Stimulated activated naive B cell treated with anti-CD40 and anti-IgM and Interleukin-4, amounts not matched to agents 10 μg/mL and 1 μg/mL and 100 μg/mL, for 72 hours (primary cell): ENCODE measurements at regions not wholly inside any gene's neighbourhood (a gene's known extent, or its start where the extent isn't known, plus 50 kb on each side); places are given as distances from the start of the nearest gene placed in this dataset.

Experiments used
- ATAC-seq, 2 donors: fragments of 150-1000 bp; cut with Tn5 transposase; replicated peaks; 2 replicates each; pipeline ENCODE4 v1.10.0; 2021; ENCODE audit warnings: moderate library complexity in 1 of 2
- DNase-seq: peaks from one replicate; pipeline ENCODE4 v3.0.0; 2021
- H3K27ac Mint-ChIP-seq: one replicate; pipeline ENCODE4 v1.8.0; 2022; ENCODE audit warnings: mild to moderate bottlenecking, mixed read lengths
- H3K27me3 Mint-ChIP-seq, 2 donors: one replicate each; pipeline ENCODE4 v1.8.0; 2022; ENCODE audit warnings: mixed read lengths in 2 of 2
- H3K36me3 Mint-ChIP-seq, 2 donors: one replicate each; pipeline ENCODE4 v1.8.0; 2022; ENCODE audit warnings: mixed read lengths in 2 of 2, mild to moderate bottlenecking in 1 of 2
- H3K4me1 Mint-ChIP-seq, 2 donors: one replicate each; pipeline ENCODE4 v1.8.0; 2022; ENCODE audit warnings: mixed read lengths in 2 of 2, mild to moderate bottlenecking in 1 of 2
- H3K4me3 Mint-ChIP-seq, 2 donors: one replicate each; pipeline ENCODE4 v1.8.0; 2022; ENCODE audit warnings: mild to moderate bottlenecking in 2 of 2, mixed read lengths in 2 of 2, moderate library complexity in 1 of 2
- H3K9me3 Mint-ChIP-seq, 2 donors: one replicate each; pipeline ENCODE4 v1.8.0; 2022; ENCODE audit warnings: mixed read lengths in 2 of 2, mild to moderate bottlenecking in 1 of 2

DNA sequence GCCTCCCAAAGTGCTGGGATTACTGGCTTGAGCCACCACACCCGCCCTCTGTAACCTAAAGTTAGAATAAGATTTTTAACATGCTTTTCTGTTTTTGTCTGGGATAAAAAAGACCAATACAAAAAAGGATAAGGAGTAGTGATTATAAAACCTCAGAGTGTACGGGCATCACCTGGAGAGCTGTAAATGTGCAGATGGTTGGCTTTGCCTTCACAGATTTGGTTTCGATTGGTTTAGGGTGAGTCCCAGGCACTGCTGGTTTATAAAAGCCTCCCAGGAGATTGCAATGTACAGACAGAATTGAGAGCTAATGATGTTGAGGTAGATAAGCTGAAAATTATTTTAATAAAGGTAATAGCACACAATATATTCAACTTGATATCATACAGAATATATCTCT lies 289.7 kb upstream of the FSHR start:
- H3K27ac Mint-ChIP-seq = no peak overlapping the region
- no peak for DNase-seq
- no peaks in the 10 kb centered on the region for H3K4me1 Mint-ChIP-seq
- H3K27me3 Mint-ChIP-seq = no peaks in the 10 kb centered on the region
- no peak overlapping the region for H3K4me3 Mint-ChIP-seq
- no peaks in the 10 kb centered on the region for H3K36me3 Mint-ChIP-seq
- H3K9me3 Mint-ChIP-seq = peaks cover 0 to 3% of the 10 kb centered on the region in 2 donors
- no peak for ATAC-seq

DNA sequence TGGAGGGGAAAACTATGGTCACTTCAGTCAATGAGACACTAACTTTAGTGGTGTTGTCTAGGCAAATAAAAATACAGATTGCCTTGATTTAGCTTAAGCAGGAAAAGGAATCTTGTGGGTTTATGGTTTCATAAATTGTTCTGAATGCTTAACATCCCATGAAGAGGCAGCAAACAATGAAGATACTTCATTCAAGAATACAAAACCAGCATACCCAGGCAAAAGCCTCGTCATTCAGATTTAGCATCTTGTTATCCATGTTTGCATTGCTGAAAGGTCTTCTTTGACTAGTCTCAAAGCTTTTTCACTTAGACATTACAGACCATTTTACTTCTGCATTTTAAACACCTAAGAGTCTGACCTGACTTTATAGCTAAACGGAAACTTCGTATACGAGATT lies 272.7 kb upstream of the FSHR start:
- ATAC-seq (no peak), DNase-seq (no peak)
- no peaks in the 10 kb centered on the region for H3K4me1 Mint-ChIP-seq
- no peak overlapping the region for H3K27ac Mint-ChIP-seq
- peaks cover 0 to 6% of the 10 kb centered on the region in 2 donors for H3K9me3 Mint-ChIP-seq
- H3K27me3 Mint-ChIP-seq = no peaks in the 10 kb centered on the region
- no peaks in the 10 kb centered on the region for H3K36me3 Mint-ChIP-seq
- no peak overlapping the region for H3K4me3 Mint-ChIP-seq

DNA sequence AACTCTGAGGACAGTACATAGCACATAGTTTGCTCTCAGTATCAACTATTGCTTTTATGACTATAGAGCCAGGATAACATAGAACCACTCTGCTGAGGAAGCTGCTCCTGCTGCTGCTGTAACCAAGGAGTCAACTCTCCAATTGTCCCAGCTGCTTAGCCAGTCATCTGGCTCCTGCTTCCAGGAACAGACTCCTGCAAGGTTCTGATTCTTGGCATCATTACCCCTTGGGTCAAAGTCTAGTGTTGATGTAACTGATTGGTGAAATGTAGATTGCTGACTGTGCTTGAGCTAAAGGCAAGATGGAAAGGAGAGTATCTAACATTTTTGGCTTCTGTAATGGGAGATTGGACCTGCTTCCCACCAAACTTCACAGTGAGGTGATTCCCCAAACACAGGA lies 261.9 kb upstream of the FSHR start:
- DNase-seq (no peak), ATAC-seq (no peak)
- Mint-ChIP-seq H3K36me3 (no peaks in the 10 kb centered on the region), H3K9me3 (no peaks in the 10 kb centered on the region), H3K27me3 (no peaks in the 10 kb centered on the region), H3K27ac (no peak overlapping the region), H3K4me3 (no peak overlapping the region), H3K4me1 (no peaks in the 10 kb centered on the region)

DNA sequence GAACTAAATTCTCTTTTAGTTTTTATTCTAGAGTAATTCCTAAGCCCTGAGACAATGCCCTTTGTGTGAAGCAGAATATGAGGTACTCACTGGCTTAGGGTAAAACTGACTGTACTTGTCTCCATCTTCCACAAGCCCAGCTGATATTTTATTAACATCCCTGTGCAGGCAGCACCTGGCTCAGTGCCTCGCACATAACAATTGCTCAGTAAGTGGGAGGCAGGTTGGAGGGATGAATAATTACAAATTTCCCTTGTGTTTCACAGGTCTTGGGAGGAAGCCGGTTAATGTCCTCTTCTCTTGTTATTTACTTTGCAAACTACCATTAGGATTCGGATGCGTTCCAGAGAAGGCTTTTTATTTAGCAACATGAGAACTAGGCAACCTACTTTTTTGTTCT lies 249.8 kb upstream of the FSHR start:
- peaks cover 0 to 3% of the 10 kb centered on the region in 2 donors for H3K9me3 Mint-ChIP-seq
- no peak for ATAC-seq
- no peak overlapping the region for H3K27ac Mint-ChIP-seq
- no peaks in the 10 kb centered on the region for H3K4me1 Mint-ChIP-seq
- DNase-seq = no peak
- H3K4me3 Mint-ChIP-seq = no peak overlapping the region
- H3K27me3 Mint-ChIP-seq = no peaks in the 10 kb centered on the region
- H3K36me3 Mint-ChIP-seq = no peaks in the 10 kb centered on the region

DNA sequence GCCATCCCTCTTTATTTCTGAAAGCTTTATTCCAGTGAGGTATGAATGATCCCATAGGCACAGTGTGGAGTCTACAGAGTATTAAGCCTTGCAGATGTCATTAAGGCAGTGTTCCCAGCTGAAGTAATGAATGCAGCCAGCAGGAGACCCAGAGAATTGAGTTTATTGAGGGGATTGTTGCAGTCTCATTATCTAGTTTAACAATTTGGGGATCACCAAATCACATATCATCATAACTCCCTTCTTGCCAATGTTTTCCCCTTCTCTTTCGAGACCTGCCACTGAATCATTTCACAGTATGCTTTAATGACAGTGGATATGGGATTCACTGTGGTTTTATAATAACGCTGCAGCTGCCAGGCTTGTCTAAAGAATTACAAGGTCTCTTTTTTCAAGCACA lies 249.3 kb upstream of the FSHR start:
- Mint-ChIP-seq H3K36me3 (no peaks in the 10 kb centered on the region), H3K4me1 (no peaks in the 10 kb centered on the region), H3K27me3 (no peaks in the 10 kb centered on the region), H3K27ac (no peak overlapping the region), H3K4me3 (no peak overlapping the region), H3K9me3 (no peaks in the 10 kb centered on the region)
- no peak for ATAC-seq
- DNase-seq = no peak

DNA sequence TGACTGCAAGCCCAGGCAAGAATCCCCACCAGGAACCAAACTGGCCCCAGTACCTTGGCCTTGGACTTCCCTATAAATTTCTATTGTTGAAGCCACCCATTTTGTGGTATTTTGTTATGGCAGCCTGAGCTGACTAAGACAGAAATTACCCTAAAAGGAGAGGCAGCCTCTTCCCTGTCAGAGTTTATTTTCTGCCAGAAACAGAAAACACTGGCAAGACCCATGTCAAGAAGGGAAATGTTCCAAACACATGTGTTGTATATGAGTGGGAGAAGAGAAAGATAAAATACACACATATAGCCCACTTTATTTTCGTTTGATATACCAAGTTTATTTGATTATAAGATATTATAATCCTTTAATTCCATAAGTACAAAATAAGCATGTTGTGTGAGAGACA lies 225.1 kb upstream of the FSHR start:
- H3K4me1 Mint-ChIP-seq = no peaks in the 10 kb centered on the region
- no peaks in the 10 kb centered on the region for H3K27me3 Mint-ChIP-seq
- H3K27ac Mint-ChIP-seq = no peak overlapping the region
- no peak for DNase-seq
- H3K4me3 Mint-ChIP-seq = no peak overlapping the region
- ATAC-seq = no peak
- no peaks in the 10 kb centered on the region for H3K36me3 Mint-ChIP-seq
- peaks cover 13 to 18% of the 10 kb centered on the region in 2 donors for H3K9me3 Mint-ChIP-seq

DNA sequence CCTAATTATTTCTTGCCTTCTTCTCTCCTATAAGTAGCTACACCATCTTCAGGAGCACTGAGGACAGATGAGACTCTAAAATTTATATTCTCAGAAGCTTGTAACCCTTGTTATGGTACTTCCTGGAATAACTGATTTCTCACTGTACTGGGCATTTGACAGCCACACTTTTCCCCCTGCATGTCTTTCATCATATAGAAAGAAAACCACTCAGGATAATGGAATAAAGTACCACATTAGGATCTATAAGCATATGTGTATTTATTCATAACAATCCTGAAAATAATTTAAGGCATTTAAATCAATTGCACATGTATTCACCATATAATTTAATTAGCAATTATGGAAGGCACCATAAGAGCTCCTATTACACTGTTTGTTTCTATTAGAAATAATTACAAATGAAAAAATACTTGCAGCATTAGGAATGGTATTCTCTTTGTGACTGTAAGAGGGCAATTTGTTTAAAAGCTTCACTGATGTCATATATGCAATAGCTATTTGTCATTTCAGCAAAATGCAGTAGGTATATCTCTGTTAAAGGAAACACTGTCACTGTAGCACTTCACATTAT lies 216.9 kb upstream of the FSHR start:
- Mint-ChIP-seq H3K36me3 (no peaks in the 10 kb centered on the region), H3K27ac (no peak overlapping the region), H3K27me3 (no peaks in the 10 kb centered on the region), H3K4me1 (no peaks in the 10 kb centered on the region), H3K4me3 (no peak overlapping the region), H3K9me3 (no peaks in the 10 kb centered on the region)
- no peak for ATAC-seq
- no peak for DNase-seq

DNA sequence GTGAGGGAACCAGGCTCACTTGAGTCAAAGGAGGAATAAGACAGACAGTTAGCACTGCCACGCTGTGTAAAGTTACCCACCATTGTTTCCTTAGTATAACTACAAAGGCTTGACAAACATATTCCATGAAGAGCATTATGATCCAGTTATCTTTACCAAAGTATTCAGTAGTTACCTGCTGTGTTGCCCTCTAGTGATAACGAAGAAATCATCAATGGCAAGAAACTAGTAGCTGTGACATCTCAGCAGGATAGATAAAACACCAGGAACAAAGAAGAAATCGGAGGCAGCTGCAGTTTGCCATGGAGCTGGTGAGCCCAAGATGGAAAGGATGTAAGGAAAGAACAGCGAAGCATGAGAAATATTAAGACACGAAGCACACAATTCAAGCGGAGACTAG lies 215.3 kb upstream of the FSHR start:
- no peaks in the 10 kb centered on the region for H3K27me3 Mint-ChIP-seq
- DNase-seq = no peak
- H3K4me3 Mint-ChIP-seq = no peak overlapping the region
- no peak for ATAC-seq
- no peaks in the 10 kb centered on the region for H3K9me3 Mint-ChIP-seq
- no peak overlapping the region for H3K27ac Mint-ChIP-seq
- no peaks in the 10 kb centered on the region for H3K36me3 Mint-ChIP-seq
- no peaks in the 10 kb centered on the region for H3K4me1 Mint-ChIP-seq

DNA sequence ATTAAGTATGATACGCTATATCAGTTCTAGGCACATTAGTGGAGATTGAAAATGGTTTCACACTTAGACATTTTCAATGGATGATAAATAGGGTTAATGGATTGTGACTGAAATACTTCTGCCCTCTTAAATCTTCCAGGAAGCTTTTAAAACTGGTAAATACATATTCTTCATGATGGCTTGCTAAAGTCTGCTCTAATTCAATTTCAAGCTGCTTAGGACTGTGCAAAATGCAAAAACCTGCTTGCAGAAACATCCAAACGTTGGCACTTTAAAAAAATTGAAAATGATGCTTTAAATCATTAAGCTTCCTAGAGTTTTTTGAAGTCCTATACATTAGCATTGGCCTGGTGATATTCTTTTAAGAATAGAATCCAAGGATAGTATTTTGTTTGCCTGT lies 214.8 kb upstream of the FSHR start:
- DNase-seq (no peak), ATAC-seq (no peak)
- no peak overlapping the region for H3K27ac Mint-ChIP-seq
- H3K27me3 Mint-ChIP-seq = no peaks in the 10 kb centered on the region
- H3K9me3 Mint-ChIP-seq = no peaks in the 10 kb centered on the region
- no peaks in the 10 kb centered on the region for H3K4me1 Mint-ChIP-seq
- no peaks in the 10 kb centered on the region for H3K36me3 Mint-ChIP-seq
- H3K4me3 Mint-ChIP-seq = no peak overlapping the region

DNA sequence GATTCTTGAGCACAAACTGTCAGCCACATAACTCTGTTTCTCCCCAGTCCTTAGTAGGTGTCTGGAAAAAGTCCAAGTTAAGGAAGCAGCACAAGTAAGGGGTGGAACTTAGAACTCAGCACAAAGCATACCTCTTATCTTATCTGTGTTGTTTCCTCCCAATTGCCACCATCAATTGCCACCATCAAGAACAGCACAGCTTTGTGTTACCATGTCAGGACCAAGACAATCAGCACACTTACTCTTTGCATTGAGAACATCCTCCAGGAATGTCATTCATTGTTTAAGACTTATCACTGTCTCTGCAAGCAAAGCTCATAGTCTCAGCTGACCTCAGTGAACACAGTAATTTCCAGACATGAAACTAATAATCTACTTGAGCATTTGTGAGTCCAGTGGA lies 212.7 kb upstream of the FSHR start:
- DNase-seq = no peak
- H3K27ac Mint-ChIP-seq = no peak overlapping the region
- no peaks in the 10 kb centered on the region for H3K4me1 Mint-ChIP-seq
- H3K36me3 Mint-ChIP-seq = no peaks in the 10 kb centered on the region
- no peak for ATAC-seq
- no peaks in the 10 kb centered on the region for H3K9me3 Mint-ChIP-seq
- no peak overlapping the region for H3K4me3 Mint-ChIP-seq
- H3K27me3 Mint-ChIP-seq = no peaks in the 10 kb centered on the region

DNA sequence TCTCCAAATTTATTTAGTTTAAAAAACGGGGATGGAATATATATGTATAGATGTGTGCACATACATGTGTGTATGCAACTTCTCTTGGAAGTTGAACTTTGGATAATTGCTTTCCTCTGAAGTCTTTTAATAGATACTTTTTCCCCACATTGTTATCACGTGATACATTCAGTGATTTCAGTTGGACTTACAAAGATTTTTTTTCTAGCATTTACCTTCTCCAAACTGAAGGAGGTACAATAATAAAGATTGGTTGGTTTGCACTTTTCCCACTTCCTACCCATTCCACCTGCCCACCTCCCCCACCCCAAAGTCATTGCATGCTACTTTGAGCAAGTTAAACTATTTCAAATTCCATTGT lies 206.1 kb upstream of the FSHR start:
- no peaks in the 10 kb centered on the region for H3K27me3 Mint-ChIP-seq
- no peak overlapping the region for H3K27ac Mint-ChIP-seq
- no peaks in the 10 kb centered on the region for H3K36me3 Mint-ChIP-seq
- H3K4me1 Mint-ChIP-seq = no peaks in the 10 kb centered on the region
- H3K9me3 Mint-ChIP-seq = no peaks in the 10 kb centered on the region
- DNase-seq (no peak), ATAC-seq (no peak)
- H3K4me3 Mint-ChIP-seq = no peak overlapping the region

DNA sequence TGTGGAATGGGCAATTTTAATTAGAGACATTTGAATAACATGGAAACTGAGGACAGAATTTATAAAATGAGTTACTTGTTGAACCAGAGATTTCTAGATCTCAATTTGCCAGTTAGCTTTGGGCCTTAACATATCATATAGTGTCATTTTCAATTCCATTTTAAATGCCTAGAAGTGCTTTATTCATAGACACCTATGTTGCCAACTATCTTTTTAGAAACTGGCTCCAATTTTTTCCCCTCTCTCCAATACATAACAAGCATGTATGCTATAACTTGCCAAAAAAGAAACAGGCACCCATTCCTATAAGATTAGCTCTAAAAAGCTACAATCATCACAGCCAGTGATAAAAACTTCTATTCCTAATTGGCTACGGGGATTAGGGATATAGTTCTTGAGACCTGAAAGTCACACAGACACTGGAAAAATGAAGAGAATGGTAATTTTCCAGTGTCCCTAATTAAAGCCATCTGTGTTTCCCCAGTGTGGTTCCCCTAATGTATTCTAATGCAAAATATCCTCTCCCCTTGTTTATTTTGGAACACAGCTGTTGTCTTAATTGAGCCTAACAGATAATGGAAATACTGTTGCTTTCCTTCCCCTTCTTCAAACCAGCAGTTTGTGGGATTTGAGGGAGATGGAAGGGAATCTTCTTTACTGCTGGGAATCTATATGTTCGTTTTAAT lies 205.5 kb upstream of the FSHR start:
- Mint-ChIP-seq H3K27ac (no peak overlapping the region), H3K4me3 (no peak overlapping the region), H3K9me3 (no peaks in the 10 kb centered on the region), H3K4me1 (no peaks in the 10 kb centered on the region), H3K27me3 (no peaks in the 10 kb centered on the region), H3K36me3 (no peaks in the 10 kb centered on the region)
- DNase-seq = no peak
- ATAC-seq = no peak

DNA sequence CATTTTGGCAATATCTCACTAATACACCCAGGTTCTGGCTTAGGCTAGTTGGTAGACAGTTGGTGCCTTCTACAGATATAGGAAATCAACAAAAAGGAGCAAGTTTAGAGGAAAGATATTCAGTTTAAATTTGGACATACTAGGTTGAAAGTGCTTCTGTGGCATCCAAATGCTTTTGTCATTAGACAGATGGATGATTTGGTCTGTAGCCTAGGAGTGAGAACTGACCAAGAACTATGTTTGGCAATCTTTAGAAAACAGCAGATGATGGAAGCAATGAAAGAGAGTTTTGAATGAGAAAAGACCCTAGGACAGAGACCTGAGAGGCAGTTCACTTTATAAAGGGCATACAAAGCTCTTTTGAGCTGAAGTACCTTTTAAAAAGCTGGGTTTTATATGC lies 201.3 kb upstream of the FSHR start:
- no peak for ATAC-seq
- H3K36me3 Mint-ChIP-seq = no peaks in the 10 kb centered on the region
- DNase-seq = no peak
- H3K4me1 Mint-ChIP-seq = no peaks in the 10 kb centered on the region
- H3K27ac Mint-ChIP-seq = no peak overlapping the region
- no peak overlapping the region for H3K4me3 Mint-ChIP-seq
- no peaks in the 10 kb centered on the region for H3K27me3 Mint-ChIP-seq
- peaks cover 0 to 2% of the 10 kb centered on the region in 2 donors for H3K9me3 Mint-ChIP-seq

DNA sequence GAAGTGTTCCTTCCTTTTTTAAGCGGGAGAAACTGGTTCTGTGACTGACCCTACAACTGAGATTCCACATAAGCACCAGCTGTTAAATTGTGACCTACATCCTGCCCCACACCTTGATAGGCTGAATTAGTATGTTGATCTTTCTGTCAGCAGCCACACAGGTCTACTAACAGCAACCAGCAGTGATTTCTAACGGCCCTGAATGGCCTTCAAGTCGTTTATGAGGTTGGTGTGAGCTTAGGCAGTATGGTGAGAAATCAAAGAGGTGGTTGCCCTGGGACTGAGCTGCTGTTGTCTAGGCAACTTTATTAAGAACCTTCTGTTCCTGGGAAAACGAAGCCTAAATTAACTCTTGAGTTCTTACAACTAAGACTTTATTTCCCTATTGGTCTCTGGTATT lies 197.2 kb upstream of the FSHR start:
- no peak overlapping the region for H3K27ac Mint-ChIP-seq
- peaks cover 0 to 3% of the 10 kb centered on the region in 2 donors for H3K9me3 Mint-ChIP-seq
- ATAC-seq (no peak), DNase-seq (no peak)
- H3K4me3 Mint-ChIP-seq = no peak overlapping the region
- H3K4me1 Mint-ChIP-seq = no peaks in the 10 kb centered on the region
- H3K27me3 Mint-ChIP-seq = no peaks in the 10 kb centered on the region
- no peaks in the 10 kb centered on the region for H3K36me3 Mint-ChIP-seq

DNA sequence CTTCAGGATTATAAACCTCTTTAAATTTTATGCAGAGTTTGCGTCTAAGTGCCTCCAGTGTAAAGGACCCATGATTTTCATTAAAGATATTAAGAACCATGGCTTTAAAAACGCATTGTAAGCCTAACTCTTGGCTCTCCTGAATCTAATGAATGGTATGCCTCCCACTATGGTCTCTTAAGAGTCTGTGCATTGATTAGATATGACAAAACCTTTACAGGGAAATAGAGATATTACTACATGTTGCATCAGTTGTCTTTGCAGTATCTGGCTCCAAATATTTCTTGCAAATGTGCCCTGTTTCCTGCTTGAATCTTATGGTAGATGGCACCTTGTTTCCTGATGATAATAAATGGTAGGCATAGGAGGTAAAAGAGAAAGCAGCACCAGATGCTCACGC lies 189.3 kb upstream of the FSHR start:
- peaks cover 0 to 3% of the 10 kb centered on the region in 2 donors for H3K9me3 Mint-ChIP-seq
- H3K36me3 Mint-ChIP-seq = no peaks in the 10 kb centered on the region
- no peak overlapping the region for H3K27ac Mint-ChIP-seq
- no peaks in the 10 kb centered on the region for H3K27me3 Mint-ChIP-seq
- DNase-seq (no peak), ATAC-seq (no peak)
- H3K4me3 Mint-ChIP-seq = no peak overlapping the region
- H3K4me1 Mint-ChIP-seq = no peaks in the 10 kb centered on the region

DNA sequence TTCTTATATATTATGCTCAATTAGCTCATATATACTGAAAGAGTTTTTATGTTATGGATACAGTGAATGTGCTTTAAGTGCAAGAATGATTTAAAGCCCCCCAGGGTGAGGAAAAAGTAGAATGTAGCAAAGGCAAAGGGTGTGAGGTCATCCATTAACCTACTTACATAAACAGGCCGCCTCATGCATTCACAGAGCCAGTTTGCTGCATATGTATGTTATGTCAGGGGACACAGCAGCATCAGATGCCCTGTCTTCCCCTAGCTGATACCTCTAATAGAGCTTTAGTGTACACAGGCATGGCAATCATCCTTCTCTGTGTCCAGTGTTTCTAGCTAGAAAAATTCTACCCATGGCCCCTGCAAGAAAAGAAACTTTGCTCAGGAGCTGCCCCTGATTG lies 187.8 kb upstream of the FSHR start:
- Mint-ChIP-seq H3K27me3 (no peaks in the 10 kb centered on the region), H3K36me3 (no peaks in the 10 kb centered on the region), H3K27ac (no peak overlapping the region), H3K4me1 (no peaks in the 10 kb centered on the region), H3K9me3 (peaks cover 0 to 1% of the 10 kb centered on the region in 2 donors), H3K4me3 (no peak overlapping the region)
- ATAC-seq (no peak), DNase-seq (no peak)
